AG08395 (cell line): ENCODE measurements at regions not wholly inside any gene's neighbourhood (a gene's known extent, or its start where the extent isn't known, plus 50 kb on each side); places are given as distances from the start of the nearest gene placed in this dataset.
"Not testable (repeated sequence)": the region's sequence is repeated elsewhere in the genome, so short reads cannot be mapped to it uniquely, and the experiment has no call there.

Experiments
- DNase-seq: peaks from one replicate; pipeline ENCODE4 v3.0.0; 2012; ENCODE audit warnings: mixed read lengths, low spot score

- not testable (repeated sequence) for DNase-seq
Measured at GRCh38 chr3:10109-10996, 186.2 kb upstream of the CHL1 start.

- DNase-seq: peak; percentile 7
Measured at GRCh38 chr3:11734-12133, 184.8 kb upstream of the CHL1 start.

- DNase-seq: no peak
Measured at GRCh38 chr3:14652-15051, 181.9 kb upstream of the CHL1 start.

GRCh38 chr3:16366-16765 lies 180.2 kb upstream of the CHL1 start:
- no peak for DNase-seq

GRCh38 chr3:20421-20820 lies 176.1 kb upstream of the CHL1 start:
- DNase-seq: no peak

GRCh38 chr3:24006-24405 lies 172.6 kb upstream of the CHL1 start:
- DNase-seq: no peak

- DNase-seq: no peak
Measured at GRCh38 chr3:25056-25455, 171.5 kb upstream of the CHL1 start.

- DNase-seq: not testable (repeated sequence)
Measured at GRCh38 chr3:35985-36384, 160.6 kb upstream of the CHL1 start.

- not testable (repeated sequence) for DNase-seq
Measured at GRCh38 chr3:42871-43744, 153.5 kb upstream of the CHL1 start.

- no peak for DNase-seq
Measured at GRCh38 chr3:44028-44676, 152.4 kb upstream of the CHL1 start.

GRCh38 chr3:44941-45340 lies 151.6 kb upstream of the CHL1 start:
- not testable (repeated sequence) for DNase-seq

- DNase-seq: no peak
Measured at GRCh38 chr3:46576-46975, 150.0 kb upstream of the CHL1 start.

- DNase-seq: not testable (repeated sequence)
Measured at GRCh38 chr3:53441-53840, 143.1 kb upstream of the CHL1 start.

- DNase-seq: no peak
Measured at GRCh38 chr3:54240-54639, 142.3 kb upstream of the CHL1 start.

- DNase-seq: no peak
Measured at GRCh38 chr3:56672-57071, 139.9 kb upstream of the CHL1 start.

GRCh38 chr3:59854-60253 lies 136.7 kb upstream of the CHL1 start:
- DNase-seq: no peak

- no peak for DNase-seq
Measured at GRCh38 chr3:63095-63765, 133.3 kb upstream of the CHL1 start.

- no peak for DNase-seq
Measured at GRCh38 chr3:69690-70089, 126.9 kb upstream of the CHL1 start.

- DNase-seq: no peak
Measured at GRCh38 chr3:72776-73175, 123.8 kb upstream of the CHL1 start.

- no peak for DNase-seq
Measured at GRCh38 chr3:73271-73670, 123.3 kb upstream of the CHL1 start.

GRCh38 chr3:74676-75243 lies 121.8 kb upstream of the CHL1 start:
- DNase-seq: no peak

GRCh38 chr3:75260-75659 lies 121.3 kb upstream of the CHL1 start:
- DNase-seq: no peak
